VCaP (cell line): ENCODE measurements at regions not wholly inside any gene's neighbourhood (a gene's known extent, or its start where the extent isn't known, plus 50 kb on each side); places are given as distances from the start of the nearest gene placed in this dataset.
"Not testable (repeated sequence)": the region's sequence is repeated elsewhere in the genome, so short reads cannot be mapped to it uniquely, and the experiment has no call there.

Experiments
- H3K27ac ChIP-seq: fragments of 450-650 bp; 2 replicates; pipeline ENCODE4 v1.5.1; 2017
- CTCF ChIP-seq: fragments of 450-650 bp; conservative IDR thresholded peaks from 2 replicates; pipeline ENCODE4 v1.5.1; 2017; ENCODE audit warnings: mild to moderate bottlenecking, moderate library complexity

- no peak for TF ChIP-seq CTCF
- no peak overlapping the region for H3K27ac ChIP-seq
These were observed 61.4 kb upstream of the S1PR1 start for GRCh38 chr1:101175466-101175865.

GRCh38 chr1:101174722-101175121 is 62.1 kb upstream of the S1PR1 start:
- no peak for TF ChIP-seq CTCF
- no peak overlapping the region for H3K27ac ChIP-seq

- not testable (repeated sequence) for H3K27ac ChIP-seq
These were observed 62.5 kb upstream of the S1PR1 start for GRCh38 chr1:101174298-101174697.

GRCh38 chr1:101170506-101171050 is 66.2 kb upstream of the S1PR1 start:
- no peak for TF ChIP-seq CTCF

GRCh38 chr1:101167891-101168290 is 68.9 kb upstream of the S1PR1 start:
- TF ChIP-seq CTCF: no peak
- no peak overlapping the region for H3K27ac ChIP-seq

More at GRCh38 chr1:101170506-101171050, 66.2 kb upstream of the S1PR1 start:
- H3K27ac ChIP-seq: no peak overlapping the region

- no peak for TF ChIP-seq CTCF
- no peak overlapping the region for H3K27ac ChIP-seq
These were observed 70.2 kb upstream of the S1PR1 start for GRCh38 chr1:101166583-101167120.

GRCh38 chr1:101165954-101166353 is 70.9 kb upstream of the S1PR1 start:
- TF ChIP-seq CTCF: no peak
- no peak overlapping the region for H3K27ac ChIP-seq

GRCh38 chr1:101165532-101165931 is 71.3 kb upstream of the S1PR1 start:
- no peak for TF ChIP-seq CTCF
- H3K27ac ChIP-seq: no peak overlapping the region
